Testis (tissue), 2 donors: ENCODE measurements at regions not wholly inside any gene's neighbourhood (a gene's known extent, or its start where the extent isn't known, plus 50 kb on each side); places are given as distances from the start of the nearest gene placed in this dataset.
"Not testable (repeated sequence)": the region's sequence is repeated elsewhere in the genome, so short reads cannot be mapped to it uniquely, and the experiment has no call there.

Experiments
- DNase-seq: peaks from one replicate; pipeline ENCODE4 v3.0.0-alpha.2; 2019
- H3K27ac ChIP-seq, 2 donors: fragments of 200-600 bp; sonication (generic); one replicate each; pipeline ENCODE4 v1.5.1; 2019
- H3K27me3 ChIP-seq: fragments of 200-600 bp; sonication (generic); one replicate; pipeline ENCODE4 v1.5.1; 2019
- H3K36me3 ChIP-seq: fragments of 200-600 bp; sonication (generic); one replicate; pipeline ENCODE4 v1.5.1; 2017; ENCODE audit warnings: low read depth; ENCODE audit errors: missing control alignments
- H3K4me1 ChIP-seq: fragments of 200-600 bp; sonication (generic); one replicate; pipeline ENCODE4 v1.5.1; 2019
- H3K4me3 ChIP-seq, 2 donors: fragments of 200-600 bp; sonication (generic); one replicate each; pipeline ENCODE4 v1.5.1; 2017 to 2019
- H3K9me3 ChIP-seq: fragments of 200-600 bp; sonication (generic); one replicate; pipeline ENCODE4 v1.5.1; 2017
- POLR2A ChIP-seq: fragments of 450-650 bp; IDR thresholded peaks from one replicate; pipeline ENCODE4 v1.6.1; 2017; ENCODE audit warnings: antibody characterized with exemption, mild to moderate bottlenecking, moderate library complexity
- WGBS, 2 donors: methylation state at CpG; one replicate each; pipeline ENCODE4 v1.1.5; 2018; 5-methylcytosine and 5-hydroxymethylcytosine counted together
- intact Hi-C: fragments of 100-400 bp; cut with DNase I; formaldehyde crosslinking; loops from one replicate; pipeline ENCODE4 v1.15.1; 2023; ENCODE audit warnings: low total_unique reads
- TF ChIP-seq, protein P1 (sequence below), 3 experiments: fragments of 450-650 bp in 2 of 3; fragments of 200-600 bp in 1 of 3; sonication (generic) in 1 of 3; IDR thresholded peaks; one replicate each; pipeline ENCODE4 v1.5.1; 2016 to 2019; ENCODE audit warnings: antibody characterized with exemption in 3 of 3, mild to moderate bottlenecking in 2 of 3, moderate library complexity in 1 of 3

DNA sequence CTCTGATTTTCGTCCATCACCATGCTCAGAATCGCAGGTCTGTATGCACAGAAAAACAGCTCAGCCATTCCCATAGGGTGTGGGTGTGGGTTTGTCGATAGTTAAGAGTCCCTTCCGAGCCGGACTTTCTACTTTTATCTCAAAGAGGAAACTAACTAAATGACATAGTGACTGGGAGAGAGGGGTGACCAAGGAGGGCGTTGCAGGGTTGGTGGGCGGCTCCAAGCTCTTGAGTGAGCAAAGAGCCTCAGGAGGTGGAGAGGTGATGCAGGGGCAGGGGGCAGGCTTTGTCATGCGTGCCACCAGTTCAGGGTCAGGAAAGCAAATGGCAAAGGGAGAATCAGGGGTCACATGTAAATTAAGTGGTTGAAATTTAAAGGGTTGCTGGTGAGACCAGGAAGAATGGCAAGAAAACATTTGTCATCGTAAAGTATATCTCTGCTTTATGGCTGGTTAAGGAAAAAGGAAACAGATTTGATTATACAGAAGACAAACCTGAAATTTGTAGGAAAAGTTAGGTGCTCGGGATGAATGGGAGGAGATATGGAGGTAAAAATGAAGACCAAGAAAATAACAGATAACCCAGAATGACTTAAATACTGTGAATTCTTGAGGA is 249.0 kb downstream of the SETD4 start:
- 90 to 96% methylated on average over 10 of the region's 10 CpGs for WGBS, 2 donors
- TF ChIP-seq POLR2A: no peak
- TF ChIP-seq, protein P1, sequence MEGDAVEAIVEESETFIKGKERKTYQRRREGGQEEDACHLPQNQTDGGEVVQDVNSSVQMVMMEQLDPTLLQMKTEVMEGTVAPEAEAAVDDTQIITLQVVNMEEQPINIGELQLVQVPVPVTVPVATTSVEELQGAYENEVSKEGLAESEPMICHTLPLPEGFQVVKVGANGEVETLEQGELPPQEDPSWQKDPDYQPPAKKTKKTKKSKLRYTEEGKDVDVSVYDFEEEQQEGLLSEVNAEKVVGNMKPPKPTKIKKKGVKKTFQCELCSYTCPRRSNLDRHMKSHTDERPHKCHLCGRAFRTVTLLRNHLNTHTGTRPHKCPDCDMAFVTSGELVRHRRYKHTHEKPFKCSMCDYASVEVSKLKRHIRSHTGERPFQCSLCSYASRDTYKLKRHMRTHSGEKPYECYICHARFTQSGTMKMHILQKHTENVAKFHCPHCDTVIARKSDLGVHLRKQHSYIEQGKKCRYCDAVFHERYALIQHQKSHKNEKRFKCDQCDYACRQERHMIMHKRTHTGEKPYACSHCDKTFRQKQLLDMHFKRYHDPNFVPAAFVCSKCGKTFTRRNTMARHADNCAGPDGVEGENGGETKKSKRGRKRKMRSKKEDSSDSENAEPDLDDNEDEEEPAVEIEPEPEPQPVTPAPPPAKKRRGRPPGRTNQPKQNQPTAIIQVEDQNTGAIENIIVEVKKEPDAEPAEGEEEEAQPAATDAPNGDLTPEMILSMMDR (IDR thresholded peaks at IDR 0.05): no peak
- no peak for DNase-seq
- no peak overlapping the region for H3K4me3 ChIP-seq
- no peaks in the 10 kb centered on the region for H3K36me3 ChIP-seq
- no peak overlapping the region for H3K27ac ChIP-seq
- peaks cover 9% of the 10 kb centered on the region for H3K4me1 ChIP-seq
- intact Hi-C loops: no loop called here
- H3K27me3 ChIP-seq: no peaks in the 10 kb centered on the region
- H3K9me3 ChIP-seq: no peaks in the 10 kb centered on the region

DNA sequence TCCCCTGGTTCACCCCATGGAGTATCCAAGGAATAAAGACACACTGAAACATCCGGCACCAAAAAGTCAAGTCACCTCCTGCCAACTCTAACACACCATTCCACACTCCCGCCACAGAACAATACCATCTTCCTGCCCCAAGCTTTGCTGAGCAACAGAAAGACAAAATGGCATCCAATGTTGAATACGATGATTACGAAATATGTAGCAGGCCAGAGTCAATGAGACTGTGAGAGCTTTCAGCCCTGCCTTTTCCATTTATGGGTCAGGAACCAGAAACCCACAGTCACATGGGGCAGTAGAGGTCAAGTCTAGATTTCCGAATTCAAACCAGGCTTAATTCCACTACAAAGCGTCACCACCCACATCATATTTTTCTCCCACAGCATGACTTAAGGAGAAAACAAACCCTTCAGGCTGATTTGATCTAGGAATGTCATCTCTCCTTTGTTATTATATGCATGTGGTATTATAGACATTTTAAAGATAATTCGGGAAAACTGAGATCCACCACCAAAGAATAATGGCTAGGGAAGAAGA is 249.8 kb downstream of the SETD4 start:
- Histone ChIP-seq H3K27ac (no peak overlapping the region), H3K36me3 (no peaks in the 10 kb centered on the region), H3K9me3 (no peaks in the 10 kb centered on the region), H3K27me3 (no peaks in the 10 kb centered on the region), H3K4me3 (no peak overlapping the region), H3K4me1 (peaks cover 9% of the 10 kb centered on the region)
- TF ChIP-seq, protein P1 (IDR thresholded peaks at IDR 0.05): no peak
- WGBS, 2 donors: 82 to 91% methylated on average over 7 of the region's 7 CpGs
- intact Hi-C loops: no loop called here
- DNase-seq: no peak

DNA sequence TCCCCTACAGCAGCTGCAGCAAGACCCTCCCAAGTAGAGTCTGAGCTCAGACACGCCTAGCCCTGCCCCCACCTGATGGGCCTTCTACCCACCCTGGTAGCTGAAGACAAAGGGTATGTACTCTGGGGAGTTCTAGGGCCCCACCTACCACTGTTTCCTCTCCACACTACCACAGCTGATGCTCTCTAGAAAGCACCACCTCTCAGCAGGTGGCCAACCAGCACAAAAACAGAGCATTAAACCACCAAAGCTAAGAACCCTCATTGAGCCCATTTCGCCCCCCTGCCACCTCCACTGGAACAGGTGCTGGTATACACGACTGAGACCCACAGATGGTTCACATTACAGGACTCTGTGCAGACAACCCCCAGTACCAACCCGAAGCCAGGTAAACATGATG is 258.9 kb downstream of the SETD4 start:
- Histone ChIP-seq H3K4me3 (no peak overlapping the region), H3K4me1 (peaks cover 17% of the 10 kb centered on the region), H3K36me3 (no peaks in the 10 kb centered on the region), H3K27ac (no peak overlapping the region), H3K27me3 (no peaks in the 10 kb centered on the region), H3K9me3 (no peaks in the 10 kb centered on the region)
- WGBS, 2 donors: 97 to 100% methylated on average over 1 to 4 of the region's 4 CpGs
- intact Hi-C loops: no loop called here
- DNase-seq: no peak
- TF ChIP-seq POLR2A: no peak
- TF ChIP-seq, protein P1 (IDR thresholded peaks at IDR 0.05): no peak

DNA sequence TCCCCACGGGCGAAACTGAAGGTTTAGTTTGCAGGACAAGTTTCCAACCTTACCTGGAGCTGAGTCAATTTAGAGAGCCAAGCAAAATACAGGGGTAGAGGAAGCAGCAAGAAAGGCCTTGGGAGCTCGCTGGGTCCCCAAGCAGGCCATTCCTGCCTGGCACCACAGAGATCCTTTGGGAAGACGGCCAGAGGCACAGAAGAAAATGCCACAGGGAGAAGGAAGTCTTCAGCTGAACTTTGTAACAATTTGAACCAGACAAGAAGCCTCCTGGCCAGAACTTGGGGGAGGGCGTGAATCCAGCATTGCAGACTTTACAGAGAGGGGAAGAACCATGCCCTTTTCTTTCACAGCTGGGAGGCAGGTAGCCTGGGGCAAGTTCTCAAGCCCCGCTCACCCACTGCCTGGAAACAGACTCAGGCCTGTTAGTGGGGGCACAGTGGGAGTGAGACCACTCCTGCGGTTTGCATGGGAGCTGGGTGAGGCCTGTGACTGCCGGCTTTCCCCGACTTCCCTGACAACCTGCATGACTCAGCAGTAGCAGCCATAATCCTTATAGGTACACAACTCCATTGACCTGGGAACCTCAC is 259.4 kb downstream of the SETD4 start:
- H3K9me3 ChIP-seq, H3K27me3 ChIP-seq, intact Hi-C loops, H3K4me3 ChIP-seq, H3K27ac ChIP-seq, H3K36me3 ChIP-seq: not testable (repeated sequence)
- WGBS, 2 donors: 64% methylated on average over 6 to 9 of the region's 9 CpGs
- peak; percentile 70 for DNase-seq
- peaks cover 17% of the 10 kb centered on the region for H3K4me1 ChIP-seq

DNA sequence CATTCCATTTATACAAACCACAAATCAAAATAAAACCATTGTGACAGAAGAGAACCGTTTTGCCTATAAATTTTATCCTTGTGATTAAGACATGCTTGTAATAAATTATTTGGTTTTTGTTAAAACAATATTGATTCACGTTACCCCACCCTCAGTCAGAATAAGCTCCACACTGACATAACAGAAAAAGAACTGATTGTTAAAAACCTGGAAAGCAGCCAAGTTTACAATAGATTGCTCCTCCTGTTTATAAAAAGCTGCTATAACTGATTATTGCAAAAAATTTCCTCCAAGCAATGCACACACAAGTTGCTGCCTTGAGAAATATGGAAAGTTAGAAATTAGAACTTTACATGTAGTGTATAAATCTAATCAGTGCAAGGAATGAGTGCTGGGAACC is 263.5 kb downstream of the SETD4 start:
- intact Hi-C loops: no loop called here
- Histone ChIP-seq H3K27me3 (no peaks in the 10 kb centered on the region), H3K9me3 (no peaks in the 10 kb centered on the region), H3K4me3 (no peak overlapping the region), H3K27ac (no peak overlapping the region), H3K4me1 (peaks cover 17% of the 10 kb centered on the region), H3K36me3 (no peaks in the 10 kb centered on the region)
- TF ChIP-seq, protein P1 (IDR thresholded peaks at IDR 0.05): no peak
- no peak for TF ChIP-seq POLR2A
- 45 to 48% methylated on average over 2 of the region's 2 CpGs for WGBS, 2 donors
- DNase-seq: no peak

DNA sequence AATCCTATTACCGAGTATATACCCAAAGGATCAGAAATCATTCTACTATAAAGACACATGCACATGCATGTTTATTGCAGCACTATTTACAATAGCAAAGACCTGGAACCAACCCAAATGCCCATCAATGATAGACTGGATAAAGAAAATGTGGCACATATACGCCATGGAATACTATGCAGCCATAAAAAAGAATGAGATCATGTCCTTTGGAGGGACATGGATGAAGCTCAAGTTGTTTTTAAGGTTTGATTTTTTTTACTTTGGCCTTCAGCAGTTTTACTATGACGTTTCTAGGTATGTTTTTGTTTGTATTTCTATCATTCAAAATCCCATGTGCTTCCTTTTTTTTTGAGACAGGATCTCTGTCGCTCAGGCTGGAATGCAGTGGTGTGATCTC is 265.8 kb downstream of the SETD4 start:
- H3K27ac ChIP-seq, intact Hi-C loops, H3K4me3 ChIP-seq, H3K27me3 ChIP-seq, H3K4me1 ChIP-seq, H3K9me3 ChIP-seq, H3K36me3 ChIP-seq, DNase-seq: not testable (repeated sequence)
- 94 to 95% methylated on average over 4 of the region's 4 CpGs for WGBS, 2 donors
